ENCODE measurements at regions not wholly inside any gene's neighbourhood (a gene's known extent, or its start where the extent isn't known, plus 50 kb on each side); places are given as distances from the start of the nearest gene placed in this dataset.

DNA sequence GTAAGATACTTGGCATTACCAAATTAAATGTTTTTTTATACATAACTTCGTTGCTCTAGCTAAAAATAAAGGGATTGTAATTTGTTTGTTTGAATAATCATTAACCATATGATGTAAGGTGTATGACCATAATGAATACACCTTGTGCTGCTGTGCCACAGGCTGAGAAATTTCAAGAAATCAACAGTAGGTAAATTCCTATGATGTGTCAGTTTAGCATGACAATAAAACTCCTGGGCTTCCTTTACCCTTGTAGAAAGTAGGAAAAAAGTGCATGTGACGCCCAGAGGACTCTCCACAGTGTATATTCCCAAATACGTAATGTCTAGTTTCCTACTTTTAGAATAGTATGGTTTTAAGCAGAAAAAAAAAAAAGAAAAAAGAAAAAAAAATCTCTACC lies 208.1 kb downstream of the SATB1 start:
- no peak for TF ChIP-seq POLR2AphosphoS5 (IDR thresholded peaks at IDR 0.05; ENCODE audit: low read depth)
- TF ChIP-seq, protein P1, sequence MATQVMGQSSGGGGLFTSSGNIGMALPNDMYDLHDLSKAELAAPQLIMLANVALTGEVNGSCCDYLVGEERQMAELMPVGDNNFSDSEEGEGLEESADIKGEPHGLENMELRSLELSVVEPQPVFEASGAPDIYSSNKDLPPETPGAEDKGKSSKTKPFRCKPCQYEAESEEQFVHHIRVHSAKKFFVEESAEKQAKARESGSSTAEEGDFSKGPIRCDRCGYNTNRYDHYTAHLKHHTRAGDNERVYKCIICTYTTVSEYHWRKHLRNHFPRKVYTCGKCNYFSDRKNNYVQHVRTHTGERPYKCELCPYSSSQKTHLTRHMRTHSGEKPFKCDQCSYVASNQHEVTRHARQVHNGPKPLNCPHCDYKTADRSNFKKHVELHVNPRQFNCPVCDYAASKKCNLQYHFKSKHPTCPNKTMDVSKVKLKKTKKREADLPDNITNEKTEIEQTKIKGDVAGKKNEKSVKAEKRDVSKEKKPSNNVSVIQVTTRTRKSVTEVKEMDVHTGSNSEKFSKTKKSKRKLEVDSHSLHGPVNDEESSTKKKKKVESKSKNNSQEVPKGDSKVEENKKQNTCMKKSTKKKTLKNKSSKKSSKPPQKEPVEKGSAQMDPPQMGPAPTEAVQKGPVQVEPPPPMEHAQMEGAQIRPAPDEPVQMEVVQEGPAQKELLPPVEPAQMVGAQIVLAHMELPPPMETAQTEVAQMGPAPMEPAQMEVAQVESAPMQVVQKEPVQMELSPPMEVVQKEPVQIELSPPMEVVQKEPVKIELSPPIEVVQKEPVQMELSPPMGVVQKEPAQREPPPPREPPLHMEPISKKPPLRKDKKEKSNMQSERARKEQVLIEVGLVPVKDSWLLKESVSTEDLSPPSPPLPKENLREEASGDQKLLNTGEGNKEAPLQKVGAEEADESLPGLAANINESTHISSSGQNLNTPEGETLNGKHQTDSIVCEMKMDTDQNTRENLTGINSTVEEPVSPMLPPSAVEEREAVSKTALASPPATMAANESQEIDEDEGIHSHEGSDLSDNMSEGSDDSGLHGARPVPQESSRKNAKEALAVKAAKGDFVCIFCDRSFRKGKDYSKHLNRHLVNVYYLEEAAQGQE (IDR thresholded peaks at IDR 0.05; ENCODE audit: insufficient replicate concordance, low read depth), result no peak

Measured in HL-60 (cell line).